ENCODE measurements at regions not wholly inside any gene's neighbourhood (a gene's known extent, or its start where the extent isn't known, plus 50 kb on each side); places are given as distances from the start of the nearest gene placed in this dataset.

GRCh38 chr1:189987509-189987908, 490.2 kb downstream of the BRINP3 start:
- H3K36me3 ChIP-seq (ENCODE audit: insufficient read depth): no peaks in the 10 kb centered on the region
- no peak for ATAC-seq
- no peak overlapping the region for H3K4me2 ChIP-seq
- H3K79me2 ChIP-seq (replicated peaks; ENCODE audit: insufficient read depth): no peaks in the 10 kb centered on the region
- H3K36me3 Mint-ChIP-seq (ENCODE audit: low read depth): peaks cover 13% of the 10 kb centered on the region; the same call in 2 of the 3 replicates
- H3K4me3 ChIP-seq: no peak overlapping the region
- H4K20me1 ChIP-seq (replicated peaks; ENCODE audit: insufficient read depth): no peaks in the 10 kb centered on the region
- H3F3A ChIP-seq (replicated peaks; ENCODE audit: low read depth): no peaks in the 10 kb centered on the region
- H3K9me2 ChIP-seq (ENCODE audit: insufficient read depth): no peaks in the 10 kb centered on the region
- H3K27me3 Mint-ChIP-seq (ENCODE audit: insufficient read depth, low read depth, poor library complexity): no peaks in the 10 kb centered on the region
- H3K27ac Mint-ChIP-seq: no peak overlapping the region
- no peak overlapping the region for H3K27ac ChIP-seq (ENCODE audit: low read depth)
- no peak overlapping the region for H2AFZ ChIP-seq
- peaks cover 13% of the 10 kb centered on the region; the same call in 2 of the 3 replicates for H3K9me3 Mint-ChIP-seq
- H3K4me1 Mint-ChIP-seq: peaks cover 13% of the 10 kb centered on the region
- TF ChIP-seq STAT1 (IDR thresholded peaks at IDR 0.05; ENCODE audit: unreplicated experiment) (no peak), JUNB (IDR thresholded peaks at IDR 0.05; ENCODE audit: unreplicated experiment) (no peak)
- no peaks in the 10 kb centered on the region for H3K27me3 ChIP-seq (ENCODE audit: insufficient read depth)
- H3K4me1 ChIP-seq (ENCODE audit: insufficient read depth): peaks cover 7% of the 10 kb centered on the region; the same call in 1 of the 2 replicates
- DNase-seq (ENCODE audit: low spot score): no peak
- H3K4me3 Mint-ChIP-seq: no peak overlapping the region

- H3K27me3 ChIP-seq (ENCODE audit: insufficient read depth): no peaks in the 10 kb centered on the region
- H3F3A ChIP-seq (replicated peaks; ENCODE audit: low read depth): no peaks in the 10 kb centered on the region
- Mint-ChIP-seq H3K27ac (no peak overlapping the region), H3K9me3 (peaks cover 28% of the 10 kb centered on the region), H3K4me1 (no peaks in the 10 kb centered on the region), H3K27me3 (ENCODE audit: insufficient read depth, low read depth, poor library complexity) (no peaks in the 10 kb centered on the region), H3K36me3 (ENCODE audit: low read depth) (peaks cover 21% of the 10 kb centered on the region; the same call in 2 of the 3 replicates), H3K4me3 (no peak overlapping the region)
- no peak overlapping the region for H3K4me3 ChIP-seq
- TF ChIP-seq, protein P1, sequence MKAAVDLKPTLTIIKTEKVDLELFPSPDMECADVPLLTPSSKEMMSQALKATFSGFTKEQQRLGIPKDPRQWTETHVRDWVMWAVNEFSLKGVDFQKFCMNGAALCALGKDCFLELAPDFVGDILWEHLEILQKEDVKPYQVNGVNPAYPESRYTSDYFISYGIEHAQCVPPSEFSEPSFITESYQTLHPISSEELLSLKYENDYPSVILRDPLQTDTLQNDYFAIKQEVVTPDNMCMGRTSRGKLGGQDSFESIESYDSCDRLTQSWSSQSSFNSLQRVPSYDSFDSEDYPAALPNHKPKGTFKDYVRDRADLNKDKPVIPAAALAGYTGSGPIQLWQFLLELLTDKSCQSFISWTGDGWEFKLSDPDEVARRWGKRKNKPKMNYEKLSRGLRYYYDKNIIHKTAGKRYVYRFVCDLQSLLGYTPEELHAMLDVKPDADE (IDR thresholded peaks at IDR 0.05): no peak
- no peak for TF ChIP-seq EZH2phosphoT487 (IDR thresholded peaks at IDR 0.05; ENCODE audit: unreplicated experiment)
- no peak for TF ChIP-seq JUNB (IDR thresholded peaks at IDR 0.05; ENCODE audit: unreplicated experiment)
- no peak for TF ChIP-seq CTCF (conservative IDR thresholded peaks at IDR 0.05; ENCODE audit: low read depth in 2 of 2)
- no peak for TF ChIP-seq CREB1 (CRISPR knock-in tag; IDR thresholded peaks at IDR 0.05; ENCODE audit: low read depth)
- no peak for TF ChIP-seq STAT1 (IDR thresholded peaks at IDR 0.05; ENCODE audit: unreplicated experiment)
- no peaks in the 10 kb centered on the region for H3K79me2 ChIP-seq (replicated peaks; ENCODE audit: insufficient read depth)
- ATAC-seq (no peak), DNase-seq (ENCODE audit: low spot score) (no peak)
- no peak overlapping the region for H2AFZ ChIP-seq
- H3K4me1 ChIP-seq (ENCODE audit: insufficient read depth): no peaks in the 10 kb centered on the region
- H3K4me2 ChIP-seq: no peak overlapping the region
- peaks cover 2% of the 10 kb centered on the region; the same call in 1 of the 2 replicates for H3K9me2 ChIP-seq (ENCODE audit: insufficient read depth)
- H3K36me3 ChIP-seq (ENCODE audit: insufficient read depth): no peaks in the 10 kb centered on the region; the same call in 1 of the 2 replicates
- no peaks in the 10 kb centered on the region for H4K20me1 ChIP-seq (replicated peaks; ENCODE audit: insufficient read depth)
- no peak overlapping the region for H3K27ac ChIP-seq (ENCODE audit: low read depth)
These were observed 484.8 kb downstream of the BRINP3 start for GRCh38 chr1:189992856-189993255.

- H3K4me1 ChIP-seq (ENCODE audit: insufficient read depth): 0 out of 2 replicates have a peak, but pooled peaks cover 4% of the 10 kb centered on the region
- H3K4me3 ChIP-seq: no peak overlapping the region
- Mint-ChIP-seq H3K36me3 (ENCODE audit: low read depth) (no peaks in the 10 kb centered on the region), H3K27ac (peak overlapping the region; percentile 21; the same call in 1 of the 2 replicates), H3K4me1 (peaks cover 9% of the 10 kb centered on the region; the same call in 2 of the 3 replicates), H3K27me3 (ENCODE audit: insufficient read depth, low read depth, poor library complexity) (peaks cover 2% of the 10 kb centered on the region), H3K4me3 (no peak overlapping the region), H3K9me3 (no peaks in the 10 kb centered on the region)
- no peaks in the 10 kb centered on the region for H3F3A ChIP-seq (replicated peaks; ENCODE audit: low read depth)
- DNase-seq (ENCODE audit: low spot score) (no peak), ATAC-seq (no peak)
- no peak overlapping the region for H3K4me2 ChIP-seq
- no peaks in the 10 kb centered on the region for H4K20me1 ChIP-seq (replicated peaks; ENCODE audit: insufficient read depth)
- H3K79me2 ChIP-seq (replicated peaks; ENCODE audit: insufficient read depth): no peaks in the 10 kb centered on the region
- no peak overlapping the region for H3K27ac ChIP-seq (ENCODE audit: low read depth)
- H3K9me2 ChIP-seq (ENCODE audit: insufficient read depth): no peaks in the 10 kb centered on the region
- TF ChIP-seq, protein P2, sequence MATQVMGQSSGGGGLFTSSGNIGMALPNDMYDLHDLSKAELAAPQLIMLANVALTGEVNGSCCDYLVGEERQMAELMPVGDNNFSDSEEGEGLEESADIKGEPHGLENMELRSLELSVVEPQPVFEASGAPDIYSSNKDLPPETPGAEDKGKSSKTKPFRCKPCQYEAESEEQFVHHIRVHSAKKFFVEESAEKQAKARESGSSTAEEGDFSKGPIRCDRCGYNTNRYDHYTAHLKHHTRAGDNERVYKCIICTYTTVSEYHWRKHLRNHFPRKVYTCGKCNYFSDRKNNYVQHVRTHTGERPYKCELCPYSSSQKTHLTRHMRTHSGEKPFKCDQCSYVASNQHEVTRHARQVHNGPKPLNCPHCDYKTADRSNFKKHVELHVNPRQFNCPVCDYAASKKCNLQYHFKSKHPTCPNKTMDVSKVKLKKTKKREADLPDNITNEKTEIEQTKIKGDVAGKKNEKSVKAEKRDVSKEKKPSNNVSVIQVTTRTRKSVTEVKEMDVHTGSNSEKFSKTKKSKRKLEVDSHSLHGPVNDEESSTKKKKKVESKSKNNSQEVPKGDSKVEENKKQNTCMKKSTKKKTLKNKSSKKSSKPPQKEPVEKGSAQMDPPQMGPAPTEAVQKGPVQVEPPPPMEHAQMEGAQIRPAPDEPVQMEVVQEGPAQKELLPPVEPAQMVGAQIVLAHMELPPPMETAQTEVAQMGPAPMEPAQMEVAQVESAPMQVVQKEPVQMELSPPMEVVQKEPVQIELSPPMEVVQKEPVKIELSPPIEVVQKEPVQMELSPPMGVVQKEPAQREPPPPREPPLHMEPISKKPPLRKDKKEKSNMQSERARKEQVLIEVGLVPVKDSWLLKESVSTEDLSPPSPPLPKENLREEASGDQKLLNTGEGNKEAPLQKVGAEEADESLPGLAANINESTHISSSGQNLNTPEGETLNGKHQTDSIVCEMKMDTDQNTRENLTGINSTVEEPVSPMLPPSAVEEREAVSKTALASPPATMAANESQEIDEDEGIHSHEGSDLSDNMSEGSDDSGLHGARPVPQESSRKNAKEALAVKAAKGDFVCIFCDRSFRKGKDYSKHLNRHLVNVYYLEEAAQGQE (IDR thresholded peaks at IDR 0.05; ENCODE audit: unreplicated experiment): no peak
- TF ChIP-seq ZNF114 (CRISPR knock-in tag; IDR thresholded peaks at IDR 0.05): no peak
- no peaks in the 10 kb centered on the region for H3K36me3 ChIP-seq (ENCODE audit: insufficient read depth)
- H2AFZ ChIP-seq: no peak overlapping the region
- no peaks in the 10 kb centered on the region for H3K27me3 ChIP-seq (ENCODE audit: insufficient read depth)
These were observed 477.2 kb downstream of the BRINP3 start for GRCh38 chr1:190000365-190000872.

Data from GM23338 (cell line).